Liver (tissue), 8 donors: ENCODE measurements at regions not wholly inside any gene's neighbourhood (a gene's known extent, or its start where the extent isn't known, plus 50 kb on each side); places are given as distances from the start of the nearest gene placed in this dataset.
"Not testable (repeated sequence)": the region's sequence is repeated elsewhere in the genome, so short reads cannot be mapped to it uniquely, and the experiment has no call there.

ENCODE experiments used
- DNase-seq: peaks from one replicate; pipeline ENCODE4 v3.0.0-alpha.2; 2017; ENCODE audit warnings: low spot score
- H3K27ac ChIP-seq, 2 donors: one replicate each; pipeline ENCODE4 v1.7.0; 2013; ENCODE audit warnings: inconsistent platforms in 2 of 2, low read length in 2 of 2, control low read depth in 1 of 2, low read depth in 1 of 2, mild to moderate bottlenecking in 1 of 2
- H3K27me3 ChIP-seq, 4 donors: one replicate each; pipeline versions ENCODE4 v1.6.1 to v1.7.0; 2013; ENCODE audit warnings: low read length in 3 of 4, inconsistent platforms in 1 of 4, mild to moderate bottlenecking in 1 of 4, moderate library complexity in 1 of 4; ENCODE audit not compliant: control insufficient read depth in 4 of 4, insufficient read depth in 4 of 4
- H3K36me3 ChIP-seq, 4 donors: one replicate each; pipeline versions ENCODE4 v1.6.1 to v1.7.0; 2013; ENCODE audit warnings: low read length in 3 of 4, mild to moderate bottlenecking in 3 of 4, low read depth in 1 of 4, moderate library complexity in 1 of 4; ENCODE audit not compliant: control insufficient read depth in 4 of 4, insufficient read depth in 3 of 4
- H3K4me1 ChIP-seq, 4 donors: one replicate each; pipeline versions ENCODE4 v1.6.1 to v1.7.0; 2013; ENCODE audit warnings: low read length in 3 of 4, mild to moderate bottlenecking in 3 of 4, moderate library complexity in 1 of 4; ENCODE audit not compliant: control insufficient read depth in 4 of 4, insufficient read depth in 4 of 4
- H3K4me3 ChIP-seq, 3 donors: one replicate each; pipeline versions ENCODE4 v1.6.1 to v1.7.0; 2013; ENCODE audit warnings: low read length in 3 of 3, control low read depth in 1 of 3, low read depth in 1 of 3, mild to moderate bottlenecking in 1 of 3
- H3K9ac ChIP-seq, 2 donors: one replicate each; pipeline ENCODE4 v1.7.0; 2013; ENCODE audit warnings: low read length in 2 of 2, mild to moderate bottlenecking in 2 of 2, moderate library complexity in 2 of 2, control low read depth in 1 of 2, low read depth in 1 of 2
- H3K9me3 ChIP-seq, 4 donors: one replicate each; pipeline versions ENCODE4 v1.6.1 to v1.7.0; 2013; ENCODE audit warnings: low read length in 3 of 4; ENCODE audit not compliant: control insufficient read depth in 4 of 4
- ATF3 ChIP-seq: IDR thresholded peaks from 2 replicates; pipeline ENCODE4 v1.6.1; 2016; ENCODE audit warnings: antibody characterized with exemption
- CTCF ChIP-seq: fragments of 150-350 bp; IDR thresholded peaks from 2 replicates; pipeline ENCODE4 v1.5.1; 2017; ENCODE audit warnings: improper control_type of control experiment, low read depth, low read length; ENCODE audit not compliant: missing input control
- EGR1 ChIP-seq, 2 donors: IDR thresholded peaks; 2 replicates each; pipeline ENCODE4 v1.6.1; 2016 to 2018; ENCODE audit warnings: antibody characterized with exemption in 2 of 2, low read depth in 2 of 2
- FOXA1 ChIP-seq: IDR thresholded peaks from 2 replicates; pipeline ENCODE4 v1.6.1; 2016; ENCODE audit warnings: antibody characterized with exemption
- FOXA2 ChIP-seq: IDR thresholded peaks from 2 replicates; pipeline ENCODE4 v1.6.1; 2016; ENCODE audit warnings: antibody characterized with exemption
- GABPA ChIP-seq, 2 donors: IDR thresholded peaks in 1 of 2; conservative IDR thresholded peaks in 1 of 2; 2 replicates each; pipeline ENCODE4 v1.6.1; 2016; ENCODE audit warnings: antibody characterized with exemption in 2 of 2, mild to moderate bottlenecking in 1 of 2, moderate library complexity in 1 of 2
- HNF4A ChIP-seq, 2 donors: conservative IDR thresholded peaks; 2 replicates each; pipeline ENCODE4 v1.6.1; 2016; ENCODE audit warnings: antibody characterized with exemption in 2 of 2, mild to moderate bottlenecking in 2 of 2
- HNF4G ChIP-seq: IDR thresholded peaks from 2 replicates; pipeline ENCODE4 v1.6.1; 2016; ENCODE audit warnings: antibody characterized with exemption
- JUND ChIP-seq, 2 donors: IDR thresholded peaks; 2 replicates each; pipeline ENCODE4 v1.6.1; 2016; ENCODE audit warnings: antibody characterized with exemption in 2 of 2
- MAX ChIP-seq: IDR thresholded peaks from 2 replicates; pipeline ENCODE4 v1.6.1; 2016; ENCODE audit warnings: antibody characterized with exemption
- NR2F2 ChIP-seq: IDR thresholded peaks from 2 replicates; pipeline ENCODE4 v1.6.1; 2016; ENCODE audit warnings: antibody characterized with exemption
- RAD21 ChIP-seq, 2 donors: IDR thresholded peaks; 2 replicates each; pipeline ENCODE4 v1.6.1; 2016; ENCODE audit warnings: antibody characterized with exemption in 2 of 2, mild to moderate bottlenecking in 2 of 2
- REST ChIP-seq: IDR thresholded peaks from 2 replicates; pipeline ENCODE4 v1.6.1; 2016; ENCODE audit warnings: antibody characterized with exemption, mild to moderate bottlenecking
- RXRA ChIP-seq, 2 donors: IDR thresholded peaks; 2 replicates each; pipeline ENCODE4 v1.6.1; 2017 to 2018; ENCODE audit warnings: antibody characterized with exemption in 2 of 2, mild to moderate bottlenecking in 1 of 2
- SP1 ChIP-seq: IDR thresholded peaks from 2 replicates; pipeline ENCODE4 v1.6.1; 2018; ENCODE audit warnings: antibody characterized with exemption, mild to moderate bottlenecking
- YY1 ChIP-seq: IDR thresholded peaks from 2 replicates; pipeline ENCODE4 v1.6.1; 2016; ENCODE audit warnings: antibody characterized with exemption, mild to moderate bottlenecking
- ZBTB33 ChIP-seq: IDR thresholded peaks from 2 replicates; pipeline ENCODE4 v1.6.1; 2016; ENCODE audit warnings: antibody characterized with exemption
- WGBS: extraction: QIAGEN DNeasy Blood & Tissue Kit; methylation state at CpG from one replicate; pipeline ENCODE4 v1.1.7; 2013; 5-methylcytosine and 5-hydroxymethylcytosine counted together
- donor health status: healthy.
- donor health status: healthy.
- donor health status: healthy.
- donor health status: healthy.
- donor health status: healthy.

- Histone ChIP-seq H3K36me3 (no peaks in the 10 kb centered on the region), H3K9me3 (peaks cover 0 to 2% (median 0%) of the 10 kb centered on the region in 4 donors), H3K27ac (no peak overlapping the region), H3K4me1 (no peaks in the 10 kb centered on the region), H3K27me3 (no peaks in the 10 kb centered on the region), H3K9ac (no peak overlapping the region), H3K4me3 (no peak overlapping the region)
- WGBS, result 72% methylated on average over 3 of the region's 3 CpGs
- DNase-seq, result no peak
- no peak for TF ChIP-seq ZBTB33
- TF ChIP-seq JUND (IDR thresholded peaks at IDR 0.05), result no peak
- TF ChIP-seq MAX, result no peak
Measured at GRCh38 chr3:88879905-88880304, 227.5 kb upstream of the EPHA3 start.

- DNase-seq, result no peak
- TF ChIP-seq NR2F2 (no peak), HNF4G (no peak), EGR1 (IDR thresholded peaks at IDR 0.05; ENCODE audit: low read depth in 2 of 2) (no peak), FOXA2 (no peak), HNF4A (conservative IDR thresholded peaks at IDR 0.05) (no peak), MAX (no peak), RXRA (IDR thresholded peaks at IDR 0.05) (no peak), RAD21 (IDR thresholded peaks at IDR 0.05) (no peak), SP1 (no peak), ATF3 (no peak), CTCF (no peak), ZBTB33 (no peak), FOXA1 (no peak), REST (no peak), JUND (IDR thresholded peaks at IDR 0.05) (no peak), GABPA (IDR thresholded peaks at IDR 0.05 in 1 of 2, conservative IDR thresholded peaks at IDR 0.05 in 1 of 2) (no peak), YY1 (no peak)
- H3K27ac ChIP-seq, result no peak overlapping the region
- H3K27me3 ChIP-seq, result no peaks in the 10 kb centered on the region
- no peak overlapping the region for H3K4me3 ChIP-seq
- no peak overlapping the region for H3K9ac ChIP-seq
- no peaks in the 10 kb centered on the region for H3K4me1 ChIP-seq
- H3K36me3 ChIP-seq, result no peaks in the 10 kb centered on the region
- 74% methylated on average over 2 of the region's 2 CpGs for WGBS
- peaks cover 0 to 2% (median 0%) of the 10 kb centered on the region in 4 donors for H3K9me3 ChIP-seq
Measured at GRCh38 chr3:88882121-88882520, 225.3 kb upstream of the EPHA3 start.

- not testable (repeated sequence) for H3K27me3 ChIP-seq, H3K36me3 ChIP-seq, H3K9me3 ChIP-seq, DNase-seq, H3K27ac ChIP-seq, H3K9ac ChIP-seq, H3K4me1 ChIP-seq, H3K4me3 ChIP-seq
- WGBS, result 82% methylated on average over 12 of the region's 12 CpGs
Measured at GRCh38 chr3:88886624-88887023, 220.8 kb upstream of the EPHA3 start.
